Memory B cell (primary cell): ENCODE measurements at regions not wholly inside any gene's neighbourhood (a gene's known extent, or its start where the extent isn't known, plus 50 kb on each side); places are given as distances from the start of the nearest gene placed in this dataset.

Experiments used
- ATAC-seq: fragments of 150-1000 bp; cut with Tn5 transposase; 2 replicates; pipeline ENCODE4 v1.10.0; 2021; ENCODE audit warnings: low read depth, mild to moderate bottlenecking, moderate library complexity
- DNase-seq, 2 donors: peaks; one replicate each; pipeline ENCODE4 v3.0.0; 2022; ENCODE audit warnings: low spot score in 2 of 2
- H3K27ac Mint-ChIP-seq: one replicate; pipeline ENCODE4 v1.8.0; 2022; ENCODE audit warnings: mild to moderate bottlenecking, moderate library complexity, mixed read lengths
- H3K27me3 Mint-ChIP-seq: one replicate; pipeline ENCODE4 v1.8.0; 2022; ENCODE audit warnings: mixed read lengths
- H3K36me3 Mint-ChIP-seq: one replicate; pipeline ENCODE4 v1.8.0; 2022; ENCODE audit warnings: mild to moderate bottlenecking, mixed read lengths
- H3K4me1 Mint-ChIP-seq: one replicate; pipeline ENCODE4 v1.8.0; 2022; ENCODE audit warnings: mixed read lengths
- H3K4me3 Mint-ChIP-seq: one replicate; pipeline ENCODE4 v1.8.0; 2022; ENCODE audit warnings: mild to moderate bottlenecking, moderate library complexity, mixed read lengths
- H3K9me3 Mint-ChIP-seq: one replicate; pipeline ENCODE4 v1.8.0; 2022; ENCODE audit warnings: mixed read lengths

DNA sequence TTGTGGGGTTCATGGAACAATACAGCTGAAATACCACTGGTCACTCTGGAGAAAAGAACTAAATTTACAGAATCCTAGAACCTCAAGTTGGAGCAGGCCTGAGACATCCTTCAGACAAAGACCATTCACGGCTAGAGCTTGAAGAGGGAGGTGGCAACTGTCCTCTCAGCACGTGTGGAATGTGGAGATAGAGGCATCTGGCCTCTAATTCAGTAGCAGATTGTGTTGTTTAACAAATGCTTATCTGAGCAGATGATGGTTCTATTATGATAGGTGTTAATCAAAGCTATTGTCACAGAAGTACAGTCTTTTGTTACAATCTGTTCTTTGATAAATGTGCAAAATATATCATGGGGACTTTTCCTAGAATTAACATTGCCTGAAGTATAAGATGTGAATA, 121.7 kb upstream of the KCNIP4 start:
- no peaks in the 10 kb centered on the region for H3K36me3 Mint-ChIP-seq
- DNase-seq, result no peak
- H3K27ac Mint-ChIP-seq, result no peak overlapping the region
- peaks cover 7% of the 10 kb centered on the region for H3K9me3 Mint-ChIP-seq
- ATAC-seq, result no peak
- no peaks in the 10 kb centered on the region for H3K4me1 Mint-ChIP-seq
- H3K4me3 Mint-ChIP-seq, result no peak overlapping the region
- no peaks in the 10 kb centered on the region for H3K27me3 Mint-ChIP-seq

DNA sequence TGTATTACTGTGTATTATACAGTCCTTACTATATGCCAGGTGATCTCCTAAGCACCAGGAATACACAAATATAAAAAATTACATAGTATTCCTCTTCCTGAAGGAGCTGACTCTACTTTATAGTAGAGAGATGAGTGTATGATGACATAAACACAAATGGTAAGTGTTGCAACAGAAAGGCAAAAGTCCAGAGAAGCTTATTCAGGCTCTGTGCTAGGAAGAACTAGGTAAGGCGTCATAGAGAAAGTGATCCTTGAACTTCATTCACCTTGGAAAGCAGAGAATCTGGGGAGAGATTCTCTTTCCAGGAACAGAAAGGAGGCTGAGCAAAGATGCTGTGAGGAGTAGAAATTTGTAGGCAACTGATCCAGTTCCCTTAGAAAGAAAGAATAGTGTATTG, 115.0 kb upstream of the KCNIP4 start:
- Mint-ChIP-seq H3K9me3 (no peaks in the 10 kb centered on the region), H3K36me3 (no peaks in the 10 kb centered on the region), H3K27ac (no peak overlapping the region), H3K4me1 (no peaks in the 10 kb centered on the region), H3K27me3 (no peaks in the 10 kb centered on the region), H3K4me3 (no peak overlapping the region)
- no peak for ATAC-seq
- DNase-seq, result no peak

DNA sequence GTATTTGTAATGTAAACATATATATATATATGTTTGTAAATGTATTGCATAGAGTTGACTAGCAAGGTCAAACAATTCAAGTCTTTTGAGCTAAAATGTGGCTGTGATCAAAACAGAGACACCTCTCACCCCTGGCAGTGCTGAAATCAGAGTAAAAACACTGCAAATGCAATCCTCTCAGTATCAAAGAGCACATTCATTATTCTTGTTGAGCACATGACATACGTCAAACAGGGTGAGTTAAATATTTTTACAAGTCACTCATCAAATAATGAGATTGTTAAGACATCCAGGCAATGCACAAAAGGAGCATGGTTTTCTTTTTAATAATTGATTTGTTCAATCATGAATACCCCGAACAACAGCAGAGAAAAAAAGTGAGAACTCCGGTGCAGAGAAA, 114.1 kb upstream of the KCNIP4 start:
- H3K27me3 Mint-ChIP-seq, result no peaks in the 10 kb centered on the region
- H3K4me1 Mint-ChIP-seq, result no peaks in the 10 kb centered on the region
- no peak overlapping the region for H3K4me3 Mint-ChIP-seq
- H3K9me3 Mint-ChIP-seq, result no peaks in the 10 kb centered on the region
- no peak for ATAC-seq
- no peak for DNase-seq
- H3K27ac Mint-ChIP-seq, result no peak overlapping the region
- no peaks in the 10 kb centered on the region for H3K36me3 Mint-ChIP-seq

DNA sequence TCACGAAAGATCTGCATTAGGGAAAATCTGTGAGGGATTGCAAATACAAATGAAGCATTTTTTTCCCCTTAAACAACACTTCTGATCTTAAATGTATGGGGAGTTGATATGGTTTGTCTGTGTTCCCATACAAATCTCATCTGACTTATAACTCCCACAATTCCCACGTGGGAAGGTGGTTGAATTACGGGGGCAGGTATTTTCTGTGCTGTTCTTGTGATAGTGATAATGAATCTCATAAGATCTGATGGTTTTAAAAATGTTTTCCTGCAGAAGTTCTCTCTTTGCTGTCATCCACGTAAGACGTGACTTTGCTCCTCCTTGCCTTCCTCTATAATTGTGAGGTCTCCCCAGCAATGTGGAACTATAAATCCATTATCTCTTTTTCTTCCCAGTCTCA, 107.4 kb upstream of the KCNIP4 start:
- Mint-ChIP-seq H3K36me3 (no peaks in the 10 kb centered on the region), H3K27me3 (no peaks in the 10 kb centered on the region), H3K4me1 (no peaks in the 10 kb centered on the region), H3K27ac (no peak overlapping the region), H3K4me3 (no peak overlapping the region), H3K9me3 (peaks cover 6% of the 10 kb centered on the region)
- ATAC-seq (no peak), DNase-seq (no peak)

DNA sequence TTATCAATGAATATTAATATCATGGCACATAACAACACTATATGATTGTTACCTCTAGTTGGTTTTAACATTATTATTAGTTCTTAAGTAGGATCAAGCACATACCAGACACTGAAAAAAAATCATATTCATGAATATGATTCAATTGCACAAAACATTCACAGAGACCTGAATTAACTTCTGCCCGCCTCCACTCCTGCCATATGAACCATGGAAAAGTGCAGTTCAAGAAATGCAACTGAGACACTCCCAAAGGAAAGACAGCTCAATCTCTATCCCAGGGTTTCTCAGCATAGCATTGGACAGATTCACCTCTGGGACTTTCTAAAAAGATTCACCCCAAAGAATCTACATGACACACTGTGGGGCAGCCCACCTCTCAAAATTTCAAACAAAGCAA, 103.5 kb upstream of the KCNIP4 start:
- no peak overlapping the region for H3K27ac Mint-ChIP-seq
- H3K4me1 Mint-ChIP-seq, result no peaks in the 10 kb centered on the region
- no peak overlapping the region for H3K4me3 Mint-ChIP-seq
- no peak for DNase-seq
- ATAC-seq, result no peak
- H3K36me3 Mint-ChIP-seq, result no peaks in the 10 kb centered on the region
- H3K9me3 Mint-ChIP-seq, result peaks cover 10% of the 10 kb centered on the region
- H3K27me3 Mint-ChIP-seq, result no peaks in the 10 kb centered on the region

DNA sequence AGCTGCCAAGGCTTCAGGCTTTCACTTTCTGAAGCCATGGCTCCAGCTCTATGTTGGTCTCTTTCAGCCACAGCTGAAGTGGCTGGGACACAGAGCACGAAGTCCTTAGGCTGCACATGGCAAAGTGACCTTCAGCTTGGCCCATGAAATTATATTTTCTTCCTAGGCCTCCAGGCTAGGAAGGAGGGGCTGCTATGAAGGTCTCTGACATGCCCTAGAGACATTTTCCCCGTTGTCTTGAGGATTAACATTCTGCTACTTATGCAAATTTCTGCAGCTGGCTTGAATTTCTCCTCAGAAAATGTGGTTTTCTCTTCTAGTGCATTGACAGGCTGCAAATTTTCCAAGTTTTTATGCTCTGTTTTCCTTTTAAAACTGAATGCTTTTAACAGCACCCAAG, 99.8 kb upstream of the KCNIP4 start:
- Mint-ChIP-seq H3K27ac (no peak overlapping the region), H3K4me3 (no peak overlapping the region), H3K4me1 (no peaks in the 10 kb centered on the region), H3K27me3 (no peaks in the 10 kb centered on the region), H3K9me3 (peaks cover 5% of the 10 kb centered on the region), H3K36me3 (no peaks in the 10 kb centered on the region)
- no peak for ATAC-seq
- no peak for DNase-seq

DNA sequence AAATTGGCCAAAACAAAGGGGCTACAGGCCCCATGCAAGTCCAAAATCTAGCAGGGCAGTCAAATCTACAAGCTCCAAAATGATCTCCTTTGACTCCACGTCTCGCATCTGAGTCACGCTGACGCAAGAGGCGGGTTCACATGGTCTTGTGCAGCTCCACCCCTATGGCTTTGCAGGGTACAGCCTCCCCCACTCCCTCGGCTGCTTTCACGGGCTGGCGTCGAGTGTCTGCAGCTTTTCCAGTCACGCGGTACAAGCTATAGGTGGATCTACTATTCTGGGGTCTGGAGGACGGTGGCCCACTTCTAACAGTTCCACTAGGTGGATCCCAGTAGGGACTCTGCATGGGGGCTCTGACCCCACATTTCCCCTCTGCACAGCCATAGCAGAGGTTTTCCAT, 99.2 kb upstream of the KCNIP4 start:
- Mint-ChIP-seq H3K36me3 (no peaks in the 10 kb centered on the region), H3K4me3 (no peak overlapping the region), H3K4me1 (no peaks in the 10 kb centered on the region), H3K27me3 (no peaks in the 10 kb centered on the region), H3K9me3 (peaks cover 5% of the 10 kb centered on the region), H3K27ac (no peak overlapping the region)
- DNase-seq, result no peak
- no peak for ATAC-seq

DNA sequence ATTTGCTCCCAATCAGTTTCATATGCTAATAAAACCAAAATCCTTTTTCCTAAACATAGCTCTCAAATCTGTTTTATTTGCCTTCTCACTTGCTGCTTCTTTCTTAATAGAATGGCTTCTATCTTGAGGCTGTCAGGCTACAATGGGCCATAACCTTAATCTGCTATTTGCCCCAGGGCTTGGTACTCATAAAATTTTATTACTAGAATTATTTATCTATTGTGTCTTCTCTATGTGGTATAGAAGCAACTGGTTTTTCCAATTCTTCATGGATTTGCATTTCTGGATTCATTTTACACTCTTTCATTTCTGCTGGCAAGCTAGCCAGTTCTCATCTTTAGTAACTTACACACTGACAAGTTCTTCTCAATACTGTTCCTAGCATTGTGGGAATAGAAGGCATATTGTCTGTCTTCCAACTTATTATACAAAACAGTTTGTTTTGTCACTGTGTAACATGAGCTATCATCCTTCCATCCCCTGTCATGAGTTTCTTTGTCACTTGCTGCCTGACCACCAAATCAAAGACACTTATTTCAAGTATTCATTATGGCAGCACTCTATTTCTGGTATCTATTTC, 96.6 kb upstream of the KCNIP4 start:
- Mint-ChIP-seq H3K36me3 (no peaks in the 10 kb centered on the region), H3K4me1 (no peaks in the 10 kb centered on the region), H3K27ac (no peak overlapping the region), H3K9me3 (peaks cover 5% of the 10 kb centered on the region), H3K27me3 (no peaks in the 10 kb centered on the region), H3K4me3 (no peak overlapping the region)
- no peak for DNase-seq
- ATAC-seq, result no peak

DNA sequence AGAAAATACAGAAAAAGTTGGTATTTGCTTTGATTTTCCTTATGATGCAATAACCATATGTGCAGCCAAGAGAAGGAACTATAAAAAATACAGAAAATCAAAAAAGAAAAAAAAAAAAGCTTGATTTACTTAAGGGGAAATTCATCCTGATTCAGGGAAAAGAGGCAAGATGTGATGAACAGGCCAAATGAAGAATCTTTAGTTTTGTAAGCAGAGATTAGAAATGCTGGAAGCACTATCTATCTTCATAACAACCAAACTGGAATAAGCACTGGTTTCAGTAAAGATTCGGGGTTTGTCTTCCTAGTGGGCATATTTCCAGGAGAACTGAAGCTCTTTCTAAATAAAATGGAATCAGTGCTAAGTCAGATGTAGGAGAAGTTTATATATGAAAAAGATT, 82.9 kb upstream of the KCNIP4 start:
- Mint-ChIP-seq H3K27me3 (no peaks in the 10 kb centered on the region), H3K27ac (no peak overlapping the region)

DNA sequence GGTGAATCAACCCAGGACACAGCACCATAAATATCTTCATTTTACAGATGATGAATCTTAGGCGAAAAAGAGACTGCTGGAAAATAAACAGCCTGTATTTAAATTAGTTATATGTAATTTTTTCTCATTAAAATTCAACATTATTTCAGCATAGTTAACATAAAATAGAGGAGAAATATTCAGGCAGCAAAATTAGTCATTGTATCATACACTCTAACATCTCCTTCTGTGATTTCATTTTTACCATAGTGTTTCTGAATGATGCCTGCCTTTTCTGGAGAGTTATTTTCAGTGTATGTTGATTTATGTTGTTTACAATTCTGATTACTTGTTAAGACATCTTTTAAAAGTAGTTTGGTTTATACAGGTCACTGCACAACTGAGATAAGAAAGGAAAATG, 82.3 kb upstream of the KCNIP4 start:
- Mint-ChIP-seq H3K9me3 (peaks cover 6% of the 10 kb centered on the region), H3K4me1 (no peaks in the 10 kb centered on the region), H3K4me3 (no peak overlapping the region), H3K27ac (no peak overlapping the region), H3K36me3 (no peaks in the 10 kb centered on the region), H3K27me3 (no peaks in the 10 kb centered on the region)
- DNase-seq (no peak), ATAC-seq (no peak)

More for the DNA sequence above, 82.9 kb upstream of the KCNIP4 start:
- Mint-ChIP-seq H3K4me1 (no peaks in the 10 kb centered on the region), H3K4me3 (no peak overlapping the region), H3K9me3 (peaks cover 6% of the 10 kb centered on the region), H3K36me3 (no peaks in the 10 kb centered on the region)
- ATAC-seq (no peak), DNase-seq (no peak)

DNA sequence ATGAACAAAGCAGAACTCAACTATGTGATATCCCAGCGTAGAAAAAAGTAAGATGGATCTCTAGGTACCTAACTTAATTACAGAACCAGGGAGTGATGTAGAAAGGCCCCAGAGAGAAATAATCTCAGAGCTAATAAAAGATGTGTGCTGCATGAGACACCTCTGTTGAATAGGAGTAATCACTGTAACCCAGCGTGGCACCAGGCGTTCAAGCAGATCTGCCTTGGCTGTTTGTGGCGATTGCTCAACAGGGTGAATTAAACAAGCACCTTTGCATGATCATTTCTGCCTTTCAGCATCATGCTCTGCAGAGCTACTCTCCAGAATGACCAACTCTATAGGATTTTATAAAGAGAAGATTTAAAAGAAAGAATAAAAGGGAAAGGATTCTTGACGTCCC, 81.7 kb upstream of the KCNIP4 start:
- H3K9me3 Mint-ChIP-seq, result peaks cover 5% of the 10 kb centered on the region
- ATAC-seq (no peak), DNase-seq (no peak)
- H3K27me3 Mint-ChIP-seq, result no peaks in the 10 kb centered on the region
- no peak overlapping the region for H3K4me3 Mint-ChIP-seq
- no peaks in the 10 kb centered on the region for H3K36me3 Mint-ChIP-seq
- no peak overlapping the region for H3K27ac Mint-ChIP-seq
- no peaks in the 10 kb centered on the region for H3K4me1 Mint-ChIP-seq

DNA sequence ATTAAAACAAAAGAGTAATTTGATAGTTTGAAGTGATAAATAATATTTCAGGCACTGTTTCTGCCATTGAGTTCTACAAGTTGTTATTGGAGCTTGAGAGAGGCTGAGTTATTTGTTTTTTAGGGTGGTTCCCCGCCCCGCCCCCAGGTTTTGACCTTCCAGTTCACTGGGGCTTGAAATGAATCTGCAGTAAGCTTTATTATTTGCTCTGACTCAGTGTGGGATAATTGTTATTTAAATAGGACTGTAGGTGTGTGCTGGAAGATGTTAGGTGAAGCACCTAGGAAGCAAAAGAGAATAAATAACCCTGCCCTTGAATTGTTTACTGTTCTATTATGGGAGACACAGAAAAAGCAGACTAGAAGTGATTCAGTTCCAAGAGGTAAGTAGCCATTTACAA, 81.2 kb upstream of the KCNIP4 start:
- no peak for ATAC-seq
- Mint-ChIP-seq H3K4me3 (no peak overlapping the region), H3K27me3 (no peaks in the 10 kb centered on the region), H3K4me1 (no peaks in the 10 kb centered on the region), H3K36me3 (no peaks in the 10 kb centered on the region), H3K27ac (no peak overlapping the region), H3K9me3 (peaks cover 6% of the 10 kb centered on the region)
- no peak for DNase-seq

DNA sequence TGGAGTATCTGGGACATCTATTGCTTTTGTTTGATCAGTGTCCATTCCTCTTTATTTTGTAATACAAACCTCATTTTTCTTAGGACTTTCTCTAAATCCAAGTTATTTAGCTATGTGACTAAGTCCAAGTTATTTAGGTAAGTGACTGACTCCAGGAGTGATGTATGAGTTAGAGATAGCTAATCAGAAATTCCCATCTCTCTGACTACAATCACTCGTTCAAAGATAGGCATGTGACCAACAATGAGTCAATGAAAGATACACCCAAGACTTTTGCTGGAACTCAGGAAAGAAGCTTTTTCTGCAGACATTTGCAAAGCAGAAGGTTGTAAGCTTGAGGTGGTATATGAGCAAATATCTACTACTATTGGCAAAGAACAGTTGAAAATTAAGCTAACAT, 72.5 kb upstream of the KCNIP4 start:
- Mint-ChIP-seq H3K9me3 (peaks cover 3% of the 10 kb centered on the region), H3K27me3 (no peaks in the 10 kb centered on the region), H3K36me3 (no peaks in the 10 kb centered on the region), H3K4me1 (no peaks in the 10 kb centered on the region), H3K4me3 (no peak overlapping the region), H3K27ac (no peak overlapping the region)
- DNase-seq, result no peak
- ATAC-seq, result no peak

DNA sequence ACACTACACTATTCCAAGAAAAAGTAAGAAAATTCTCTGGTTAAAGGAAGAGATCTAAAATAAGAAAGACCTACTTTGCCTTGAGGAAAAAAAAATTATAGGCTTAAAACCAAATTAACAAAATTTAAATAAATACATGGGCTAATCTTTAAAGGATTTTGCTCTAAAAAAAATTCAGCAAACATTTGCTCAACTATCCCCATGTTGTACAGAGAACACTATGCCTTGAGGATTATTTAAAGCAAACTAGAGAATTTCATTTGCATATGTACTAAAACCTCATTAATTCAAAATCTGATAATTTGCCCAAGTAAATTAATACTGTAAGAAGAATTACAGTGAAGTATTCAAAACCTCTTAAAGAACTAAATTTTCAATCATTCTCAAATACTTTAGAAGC, 71.6 kb upstream of the KCNIP4 start:
- Mint-ChIP-seq H3K4me3 (no peak overlapping the region), H3K4me1 (no peaks in the 10 kb centered on the region), H3K27me3 (no peaks in the 10 kb centered on the region), H3K9me3 (peaks cover 2% of the 10 kb centered on the region), H3K27ac (no peak overlapping the region), H3K36me3 (no peaks in the 10 kb centered on the region)
- ATAC-seq (no peak), DNase-seq (no peak)

DNA sequence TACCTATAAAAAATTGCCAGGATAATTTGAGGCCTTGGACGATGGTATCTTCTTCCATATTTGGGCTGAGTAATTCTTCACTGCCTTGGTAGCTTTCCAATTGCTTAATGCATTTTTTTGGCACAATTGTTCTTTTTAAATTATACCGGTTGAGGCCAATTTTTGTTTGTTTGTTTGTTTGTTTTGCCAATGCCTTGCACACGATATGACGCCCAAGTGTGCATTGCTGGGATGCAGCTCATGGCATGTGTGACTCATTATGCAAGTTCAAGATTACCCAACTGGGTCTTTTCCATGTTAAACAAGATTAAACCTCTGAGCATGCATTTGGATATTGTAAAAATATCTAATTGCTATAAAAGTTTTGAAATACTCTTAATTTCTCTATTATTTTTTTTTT, 71.1 kb upstream of the KCNIP4 start:
- H3K27me3 Mint-ChIP-seq, result no peaks in the 10 kb centered on the region

More for the DNA sequence above, 71.1 kb upstream of the KCNIP4 start:
- no peak overlapping the region for H3K27ac Mint-ChIP-seq
- H3K4me1 Mint-ChIP-seq, result no peaks in the 10 kb centered on the region
- H3K36me3 Mint-ChIP-seq, result no peaks in the 10 kb centered on the region
- no peak for ATAC-seq
- no peak overlapping the region for H3K4me3 Mint-ChIP-seq
- peaks cover under 1% of the 10 kb centered on the region for H3K9me3 Mint-ChIP-seq
- no peak for DNase-seq
